Psoas muscle (tissue), 7 donors: ENCODE measurements at regions not wholly inside any gene's neighbourhood (a gene's known extent, or its start where the extent isn't known, plus 50 kb on each side); places are given as distances from the start of the nearest gene placed in this dataset.

Source experiments
- ATAC-seq, 4 donors: fragments of 200-7000 bp; cut with Tn5 transposase; one replicate each; pipeline ENCODE4 v1.9.1; 2020; ENCODE audit warnings: moderate library complexity in 3 of 4, mild to moderate bottlenecking in 2 of 4
- DNase-seq, 2 donors: peaks; one replicate each; pipeline ENCODE4 v3.0.0-alpha.2; 2020
- H3K27ac ChIP-seq: fragments of 200-600 bp; one replicate; pipeline ENCODE4 v1.8.0; 2022
- H3K27me3 ChIP-seq, 3 donors: fragments of 200-600 bp in 1 of 3; one replicate each; pipeline versions ENCODE4 v1.6.1 to v1.8.0; 2013 to 2022; ENCODE audit warnings: low read length in 2 of 3, mild to moderate bottlenecking in 2 of 3, moderate library complexity in 1 of 3; ENCODE audit not compliant: insufficient read depth in 3 of 3
- H3K36me3 ChIP-seq, 2 donors: fragments of 200-600 bp in 1 of 2; one replicate each; pipeline versions ENCODE4 v1.6.1 to v1.8.0; 2013 to 2022; ENCODE audit warnings: low read depth in 1 of 2, mild to moderate bottlenecking in 1 of 2, moderate library complexity in 1 of 2; ENCODE audit not compliant: insufficient read depth in 1 of 2
- H3K4me1 ChIP-seq: fragments of 200-600 bp; one replicate; pipeline ENCODE4 v1.8.0; 2022
- H3K4me3 ChIP-seq: fragments of 200-600 bp; one replicate; pipeline ENCODE4 v1.8.0; 2022; ENCODE audit warnings: mild to moderate bottlenecking
- H3K9me3 ChIP-seq: fragments of 200-600 bp; one replicate; pipeline ENCODE4 v1.8.0; 2022
- CTCF ChIP-seq: fragments of 200-600 bp; IDR thresholded peaks from one replicate; pipeline ENCODE4 v1.8.0; 2022; ENCODE audit warnings: antibody characterized with exemption
- WGBS, 3 donors: extraction: QIAGEN DNeasy Blood & Tissue Kit; methylation state at CpG; one replicate each; pipeline versions ENCODE4 v1.1.6 to v1.1.7; 2013; 5-methylcytosine and 5-hydroxymethylcytosine counted together
- intact Hi-C, 2 donors: fragments of 100-400 bp; cut with DNase I; formaldehyde crosslinking; loops; one replicate each; pipeline versions ENCODE4 v1.11.0 to v1.14.2; 2022
- donor health status: healthy with polysubstance abuse.
- donor health status: DM: no; HTN: no; CAD: no; lungs with moderate emphysema.
- donor health status: Bipolar disorder and iron deficiency.
- donor health status: healthy.
- donor health status: DM: yes; HTN: yes; CAD: no.
- donor health status: DM: no; HTN: no; CAD: no.
- donor health status: DM: yes; HTN: yes; CAD: no.

- Histone ChIP-seq H3K9me3 (no peaks in the 10 kb centered on the region), H3K4me3 (no peak overlapping the region), H3K27ac (no peak overlapping the region), H3K27me3 (no peaks in the 10 kb centered on the region), H3K36me3 (no peaks in the 10 kb centered on the region), H3K4me1 (no peaks in the 10 kb centered on the region)
- no peak for TF ChIP-seq CTCF
- 81 to 82% (median 82%) methylated on average over 3 of the region's 3 CpGs for WGBS, 3 donors
- DNase-seq (no peak), ATAC-seq (no peak)
- intact Hi-C loops: no loop called here
Observed at GRCh38 chr18:41073372-41073954, 881.6 kb upstream of the PIK3C3 start.

- H3K27me3 ChIP-seq: no peaks in the 10 kb centered on the region
- TF ChIP-seq CTCF: no peak
- no peaks in the 10 kb centered on the region for H3K9me3 ChIP-seq
- H3K36me3 ChIP-seq: no peaks in the 10 kb centered on the region
- 40 to 69% (median 58%) methylated on average over 1 of the region's 1 CpG for WGBS, 3 donors
- intact Hi-C loops: no loop called here
- ATAC-seq (no peak), DNase-seq (no peak)
- no peak overlapping the region for H3K27ac ChIP-seq
- no peak overlapping the region for H3K4me3 ChIP-seq
- H3K4me1 ChIP-seq: no peaks in the 10 kb centered on the region
Observed at GRCh38 chr18:41072946-41073345, 882.1 kb upstream of the PIK3C3 start.

GRCh38 chr18:41071826-41072225, 883.2 kb upstream of the PIK3C3 start:
- WGBS, 3 donors: 75 to 83% (median 79%) methylated on average over 4 of the region's 4 CpGs
- ATAC-seq: no peak
- DNase-seq: no peak
- intact Hi-C loops: no loop called here
- no peaks in the 10 kb centered on the region for H3K9me3 ChIP-seq
- TF ChIP-seq CTCF: no peak
- H3K36me3 ChIP-seq: no peaks in the 10 kb centered on the region
- no peak overlapping the region for H3K4me3 ChIP-seq
- no peaks in the 10 kb centered on the region for H3K27me3 ChIP-seq
- no peak overlapping the region for H3K27ac ChIP-seq
- no peaks in the 10 kb centered on the region for H3K4me1 ChIP-seq

GRCh38 chr18:41069167-41069566, 885.9 kb upstream of the PIK3C3 start:
- no peak overlapping the region for H3K27ac ChIP-seq
- DNase-seq (no peak), ATAC-seq (no peak)
- 83 to 87% (median 85%) methylated on average over 7 of the region's 7 CpGs for WGBS, 3 donors
- H3K36me3 ChIP-seq: no peaks in the 10 kb centered on the region
- no peaks in the 10 kb centered on the region for H3K4me1 ChIP-seq
- intact Hi-C loops: no loop called here
- H3K4me3 ChIP-seq: no peak overlapping the region
- no peaks in the 10 kb centered on the region for H3K9me3 ChIP-seq
- no peak for TF ChIP-seq CTCF
- no peaks in the 10 kb centered on the region for H3K27me3 ChIP-seq

- Histone ChIP-seq H3K4me1 (no peaks in the 10 kb centered on the region), H3K36me3 (no peaks in the 10 kb centered on the region), H3K27me3 (no peaks in the 10 kb centered on the region), H3K4me3 (no peak overlapping the region), H3K27ac (no peak overlapping the region), H3K9me3 (no peaks in the 10 kb centered on the region)
- no peak for DNase-seq
- WGBS, 3 donors: 2 to 99% (median 51%) methylated on average over 1 of the region's 1 CpG
- ATAC-seq: no peak
- intact Hi-C loops: no loop called here
- no peak for TF ChIP-seq CTCF
Observed at GRCh38 chr18:41064916-41065315, 890.1 kb upstream of the PIK3C3 start.
